Vagina (tissue), 2 donors: ENCODE measurements at regions not wholly inside any gene's neighbourhood (a gene's known extent, or its start where the extent isn't known, plus 50 kb on each side); places are given as distances from the start of the nearest gene placed in this dataset.

Experiments used
- CTCF ChIP-seq, 3 experiments: fragments of 450-650 bp in 2 of 3; fragments of 200-600 bp in 1 of 3; sonication (generic) in 1 of 3; IDR thresholded peaks; one replicate each; pipeline ENCODE4 v1.5.1; 2017 to 2019; ENCODE audit warnings: antibody characterized with exemption in 3 of 3, mild to moderate bottlenecking in 2 of 3, moderate library complexity in 2 of 3
- POLR2A ChIP-seq, 2 donors: fragments of 450-650 bp; IDR thresholded peaks; one replicate each; pipeline ENCODE4 v1.6.1; 2017; ENCODE audit warnings: antibody characterized with exemption in 2 of 2, mild to moderate bottlenecking in 2 of 2, moderate library complexity in 2 of 2
- POLR2AphosphoS5 ChIP-seq, 2 donors: sonication (generic); formaldehyde crosslinking; IDR thresholded peaks; one replicate each; pipeline ENCODE4 v1.9.0; 2017; ENCODE audit warnings: antibody characterized with exemption in 2 of 2, mild to moderate bottlenecking in 2 of 2, low read depth in 1 of 2; ENCODE audit not compliant: insufficient read depth in 1 of 2

- no peak for TF ChIP-seq CTCF (IDR thresholded peaks at IDR 0.05)
- no peak for TF ChIP-seq POLR2A (IDR thresholded peaks at IDR 0.05)
- no peak for TF ChIP-seq POLR2AphosphoS5 (IDR thresholded peaks at IDR 0.05; ENCODE audit: insufficient read depth in 1 of 2, low read depth in 1 of 2)
These were observed 333.0 kb downstream of the DCHS2 start for GRCh38 chr4:154158361-154159155.
